AG09319 (cell line): ENCODE measurements at regions not wholly inside any gene's neighbourhood (a gene's known extent, or its start where the extent isn't known, plus 50 kb on each side); places are given as distances from the start of the nearest gene placed in this dataset.

Experiments
- DNase-seq: peaks from one replicate; pipeline ENCODE4 v3.0.0-alpha.2; 2010; ENCODE audit warnings: low read depth; ENCODE audit errors: extremely low read depth
- TF ChIP-seq, protein P1 (sequence below): IDR thresholded peaks from 2 replicates; pipeline ENCODE4 v1.5.1; 2011; ENCODE audit warnings: low read depth, mild to moderate bottlenecking, inconsistent platforms, low read length, moderate library complexity

DNA sequence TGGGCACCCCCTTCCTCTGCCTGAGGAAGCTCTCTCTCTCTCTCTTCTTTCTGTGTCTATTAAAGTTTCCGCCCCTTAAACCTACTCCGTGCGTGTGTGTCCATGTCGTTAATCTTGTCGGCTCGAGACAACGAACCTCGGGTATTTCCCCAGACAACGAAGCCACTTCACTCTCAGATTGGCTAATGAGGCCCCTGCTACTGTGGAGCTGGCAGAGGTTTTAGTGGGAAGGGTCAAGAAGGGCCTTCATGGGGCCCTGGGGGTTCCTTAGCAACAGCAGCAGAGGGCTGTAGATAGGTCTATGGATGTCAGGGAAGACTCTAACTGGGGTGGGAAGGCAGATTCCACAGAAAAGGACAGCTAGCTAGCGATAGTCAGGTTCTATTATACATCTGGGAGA lies 239.8 kb upstream of the RAB4A start:
- no peak for DNase-seq
- TF ChIP-seq, protein P1, sequence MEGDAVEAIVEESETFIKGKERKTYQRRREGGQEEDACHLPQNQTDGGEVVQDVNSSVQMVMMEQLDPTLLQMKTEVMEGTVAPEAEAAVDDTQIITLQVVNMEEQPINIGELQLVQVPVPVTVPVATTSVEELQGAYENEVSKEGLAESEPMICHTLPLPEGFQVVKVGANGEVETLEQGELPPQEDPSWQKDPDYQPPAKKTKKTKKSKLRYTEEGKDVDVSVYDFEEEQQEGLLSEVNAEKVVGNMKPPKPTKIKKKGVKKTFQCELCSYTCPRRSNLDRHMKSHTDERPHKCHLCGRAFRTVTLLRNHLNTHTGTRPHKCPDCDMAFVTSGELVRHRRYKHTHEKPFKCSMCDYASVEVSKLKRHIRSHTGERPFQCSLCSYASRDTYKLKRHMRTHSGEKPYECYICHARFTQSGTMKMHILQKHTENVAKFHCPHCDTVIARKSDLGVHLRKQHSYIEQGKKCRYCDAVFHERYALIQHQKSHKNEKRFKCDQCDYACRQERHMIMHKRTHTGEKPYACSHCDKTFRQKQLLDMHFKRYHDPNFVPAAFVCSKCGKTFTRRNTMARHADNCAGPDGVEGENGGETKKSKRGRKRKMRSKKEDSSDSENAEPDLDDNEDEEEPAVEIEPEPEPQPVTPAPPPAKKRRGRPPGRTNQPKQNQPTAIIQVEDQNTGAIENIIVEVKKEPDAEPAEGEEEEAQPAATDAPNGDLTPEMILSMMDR = no peak

DNA sequence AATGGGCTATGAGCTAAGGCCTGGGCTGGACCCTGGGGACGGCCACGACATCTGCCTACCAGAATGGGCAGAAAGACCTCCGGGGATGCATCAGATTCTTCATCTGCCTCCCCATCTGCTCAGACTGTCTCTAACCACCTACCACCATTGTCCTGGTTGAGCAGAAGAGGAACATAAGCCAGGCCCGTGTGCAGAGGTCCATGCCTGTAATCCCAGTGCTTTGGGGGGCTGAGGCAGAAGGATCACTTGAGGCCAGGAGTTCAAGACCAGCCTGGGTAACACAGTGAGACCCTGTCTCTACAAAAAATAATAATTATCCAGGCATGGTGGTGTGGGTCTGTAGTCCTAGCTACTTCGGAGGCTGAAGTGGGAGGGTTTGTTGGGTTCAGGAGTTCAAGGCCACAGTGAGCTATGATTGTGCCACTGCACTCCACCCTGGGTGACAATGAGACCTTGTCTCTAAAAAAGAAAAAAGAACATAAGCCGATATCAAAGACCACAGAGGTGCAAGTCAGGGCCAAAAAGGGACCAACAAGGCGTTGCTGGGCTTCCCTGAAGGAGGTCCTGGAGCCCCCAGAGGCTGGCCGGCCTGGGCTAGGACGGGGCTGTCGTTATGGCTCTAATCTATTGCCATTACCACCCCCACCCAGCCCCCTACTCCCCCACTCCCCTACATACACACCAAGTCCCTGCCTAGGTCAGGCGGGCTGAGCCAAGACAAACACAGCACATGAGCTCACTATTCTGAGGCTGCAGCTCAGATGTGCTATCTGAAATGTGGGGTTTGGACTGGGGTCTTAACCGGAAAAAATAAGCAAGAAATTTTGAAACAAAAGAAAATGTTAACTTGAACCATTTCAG lies 239.2 kb upstream of the RAB4A start:
- DNase-seq = no peak
- TF ChIP-seq, protein P1 = no peak

DNA sequence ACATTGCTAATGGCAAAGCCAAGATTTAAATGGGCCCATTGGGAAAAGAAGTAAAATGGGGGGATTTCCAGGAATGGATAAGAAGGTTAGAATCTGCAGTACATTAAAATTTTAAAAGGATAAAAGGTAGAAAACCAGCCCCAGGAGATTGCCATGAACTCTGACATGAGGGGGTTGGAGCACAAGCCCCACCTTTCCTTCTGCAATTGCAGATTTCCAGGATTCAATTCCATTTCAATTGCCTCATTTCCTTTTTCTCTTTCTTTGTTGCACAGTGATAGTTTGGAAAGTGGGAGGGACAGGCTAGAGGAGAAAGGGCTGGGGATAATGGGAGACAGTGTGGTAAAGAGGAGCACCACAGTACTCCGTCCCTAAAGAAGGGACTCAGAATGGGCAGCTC lies 238.5 kb upstream of the RAB4A start:
- TF ChIP-seq, protein P1 = no peak
- DNase-seq = no peak

DNA sequence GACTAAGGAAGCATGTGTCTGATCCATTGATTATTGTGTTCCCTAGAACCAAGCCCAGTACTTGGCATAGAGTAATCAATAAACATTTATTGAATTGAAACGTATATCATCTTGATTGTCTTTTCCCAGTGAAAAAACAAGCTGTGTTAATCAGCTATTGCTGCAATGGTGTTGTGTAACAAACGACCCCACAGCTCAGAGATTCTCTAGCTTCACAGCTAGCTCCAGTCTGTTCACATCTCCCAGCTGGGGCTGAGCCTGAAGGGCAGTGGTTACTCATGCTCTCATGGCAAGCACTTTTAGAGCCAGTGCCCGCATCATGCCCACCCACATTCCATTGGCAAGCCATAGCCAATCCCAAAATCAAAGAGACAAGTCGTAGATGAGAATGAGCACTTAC lies 237.4 kb upstream of the RAB4A start:
- no peak for DNase-seq
- TF ChIP-seq, protein P1 = no peak

DNA sequence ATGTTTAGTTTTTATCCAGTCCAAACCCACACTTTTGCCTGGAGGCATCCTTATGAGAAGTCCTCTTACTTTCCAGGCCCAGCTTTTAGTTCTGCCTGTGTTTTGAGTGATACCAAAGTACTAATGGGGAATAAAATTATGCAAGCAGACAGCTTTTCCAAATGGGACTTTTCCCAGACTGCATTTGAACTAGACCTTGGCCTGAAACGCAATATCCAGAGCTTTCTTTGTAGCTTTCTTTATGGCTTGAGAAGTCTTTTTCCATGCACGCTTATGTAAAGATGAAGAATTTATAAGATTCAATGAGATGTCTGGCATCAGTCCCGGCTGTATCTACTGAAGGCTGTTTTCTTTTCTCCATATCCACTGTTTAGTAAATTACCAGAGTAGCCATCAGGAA lies 236.6 kb upstream of the RAB4A start:
- TF ChIP-seq, protein P1 = no peak
- DNase-seq = no peak

DNA sequence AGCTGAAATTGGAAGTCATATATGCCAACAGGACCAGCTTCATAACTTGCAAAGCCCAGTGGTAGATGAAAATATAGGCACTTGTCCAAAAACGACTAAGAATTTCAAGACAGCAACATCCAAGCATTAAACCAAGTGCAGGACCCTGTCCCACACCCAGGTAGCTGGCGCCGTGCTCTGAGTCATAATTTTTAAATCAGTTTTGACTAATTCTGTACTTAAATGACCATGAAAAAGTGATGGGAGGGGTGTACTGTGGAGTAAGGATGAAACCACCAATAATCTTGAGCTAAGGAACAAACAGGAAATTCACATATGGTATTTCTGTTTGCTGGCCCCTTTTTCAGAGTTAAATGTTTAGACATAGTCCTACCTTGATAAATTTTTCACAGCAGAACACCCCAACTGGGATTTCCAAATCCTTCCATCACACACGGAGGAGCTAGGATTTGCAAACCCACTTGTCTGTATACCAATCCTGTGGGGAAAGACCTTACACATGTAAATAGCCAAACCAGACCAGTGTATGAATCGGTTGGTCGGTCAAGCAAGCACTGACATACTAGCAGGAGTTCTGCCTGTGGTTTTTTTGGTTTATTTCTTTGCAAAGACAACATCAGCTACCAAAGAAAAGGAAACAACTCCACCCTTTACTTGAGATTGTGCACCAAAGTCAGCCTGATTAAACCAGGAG lies 235.7 kb upstream of the RAB4A start:
- TF ChIP-seq, protein P1 = no peak
- DNase-seq = no peak

DNA sequence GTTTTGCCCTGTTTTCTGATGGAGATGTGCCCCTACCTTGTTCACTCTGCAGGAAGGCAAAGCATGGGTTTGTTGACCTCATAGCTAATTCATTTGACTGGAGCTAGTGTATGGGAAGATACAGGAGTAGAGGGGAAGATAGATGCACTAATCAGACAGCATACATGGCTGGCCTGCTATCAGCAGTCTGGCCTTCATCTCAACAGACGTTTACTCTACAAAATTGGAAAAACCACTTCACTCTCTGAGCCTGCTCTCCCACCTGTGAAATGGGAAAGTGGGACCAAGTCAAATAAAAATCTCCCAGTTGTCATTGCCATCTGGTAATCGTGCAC lies 235.2 kb upstream of the RAB4A start:
- TF ChIP-seq, protein P1 = no peak
- no peak for DNase-seq
